ENCODE measurements at regions not wholly inside any gene's neighbourhood (a gene's known extent, or its start where the extent isn't known, plus 50 kb on each side); places are given as distances from the start of the nearest gene placed in this dataset.
"Not testable (repeated sequence)": the region's sequence is repeated elsewhere in the genome, so short reads cannot be mapped to it uniquely, and the experiment has no call there.

DNA sequence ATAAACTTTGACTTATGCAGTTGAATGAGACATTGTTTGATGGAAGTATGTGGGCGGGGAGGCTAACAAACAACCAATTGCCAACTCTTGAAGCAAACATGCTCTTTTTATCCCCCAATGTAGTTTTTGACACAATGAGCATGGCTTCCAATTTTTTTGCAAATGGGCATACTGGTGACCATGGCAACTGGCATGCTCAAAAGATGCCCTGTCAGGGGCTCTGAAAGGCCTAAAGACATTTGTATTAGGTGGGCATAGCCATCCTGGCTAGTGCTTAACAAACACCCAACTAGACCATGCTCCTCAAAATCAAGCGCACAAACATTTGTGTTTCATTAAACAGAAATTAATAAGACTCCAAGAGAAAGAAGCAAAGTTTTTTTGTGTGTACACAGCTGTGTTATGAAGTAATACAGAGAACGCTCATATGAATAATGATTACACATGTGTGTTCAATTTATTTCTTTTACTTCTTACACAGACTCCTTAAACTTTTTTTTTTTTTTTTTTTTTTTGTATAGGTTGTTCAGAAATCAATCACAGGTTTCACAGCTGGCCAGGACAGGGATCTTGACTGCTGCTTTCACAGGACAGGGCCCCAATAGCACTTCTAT is 95.6 kb downstream of the DLEU7 start:
- intact Hi-C loops (cut with DNase I), result no loop called here
- Histone ChIP-seq H3K9me3 (peaks cover 0 to 4% of the 10 kb centered on the region in 2 donors), H3K4me3 (no peak overlapping the region), H3K27me3 (no peaks in the 10 kb centered on the region), H3K27ac (no peak overlapping the region), H3K4me1 (no peaks in the 10 kb centered on the region), H3K36me3 (no peaks in the 10 kb centered on the region)
- no peak for DNase-seq (ENCODE audit: low spot score in 2 of 2)
- TF ChIP-seq, protein P1, sequence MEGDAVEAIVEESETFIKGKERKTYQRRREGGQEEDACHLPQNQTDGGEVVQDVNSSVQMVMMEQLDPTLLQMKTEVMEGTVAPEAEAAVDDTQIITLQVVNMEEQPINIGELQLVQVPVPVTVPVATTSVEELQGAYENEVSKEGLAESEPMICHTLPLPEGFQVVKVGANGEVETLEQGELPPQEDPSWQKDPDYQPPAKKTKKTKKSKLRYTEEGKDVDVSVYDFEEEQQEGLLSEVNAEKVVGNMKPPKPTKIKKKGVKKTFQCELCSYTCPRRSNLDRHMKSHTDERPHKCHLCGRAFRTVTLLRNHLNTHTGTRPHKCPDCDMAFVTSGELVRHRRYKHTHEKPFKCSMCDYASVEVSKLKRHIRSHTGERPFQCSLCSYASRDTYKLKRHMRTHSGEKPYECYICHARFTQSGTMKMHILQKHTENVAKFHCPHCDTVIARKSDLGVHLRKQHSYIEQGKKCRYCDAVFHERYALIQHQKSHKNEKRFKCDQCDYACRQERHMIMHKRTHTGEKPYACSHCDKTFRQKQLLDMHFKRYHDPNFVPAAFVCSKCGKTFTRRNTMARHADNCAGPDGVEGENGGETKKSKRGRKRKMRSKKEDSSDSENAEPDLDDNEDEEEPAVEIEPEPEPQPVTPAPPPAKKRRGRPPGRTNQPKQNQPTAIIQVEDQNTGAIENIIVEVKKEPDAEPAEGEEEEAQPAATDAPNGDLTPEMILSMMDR (IDR thresholded peaks at IDR 0.05), result no peak

DNA sequence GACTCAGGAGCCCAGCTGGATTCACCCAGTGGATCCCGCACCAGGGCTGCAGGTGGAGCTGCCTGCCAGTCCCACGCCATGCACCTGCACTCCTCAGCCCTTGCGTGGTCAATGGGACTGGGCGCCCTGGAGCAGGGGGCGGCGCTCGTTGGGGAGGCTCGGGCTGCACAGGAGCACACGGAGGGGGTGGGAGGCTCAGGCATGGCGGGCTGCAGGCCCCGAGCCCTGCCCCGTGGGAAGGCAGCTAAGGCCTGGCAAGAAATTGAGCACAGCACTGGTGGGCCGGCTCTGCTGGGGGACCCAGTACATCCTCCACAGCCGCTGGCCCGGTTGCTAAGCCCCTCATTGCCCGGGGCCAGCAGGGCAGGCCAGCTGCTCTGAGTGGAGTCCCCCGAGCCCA is 90.3 kb downstream of the DLEU7 start:
- intact Hi-C loops (cut with DNase I); H3K27ac ChIP-seq; H3K4me3 ChIP-seq; H3K9me3 ChIP-seq; H3K36me3 ChIP-seq; DNase-seq (ENCODE audit: low spot score in 2 of 2); H3K27me3 ChIP-seq; H3K4me1 ChIP-seq: not testable (repeated sequence)

DNA sequence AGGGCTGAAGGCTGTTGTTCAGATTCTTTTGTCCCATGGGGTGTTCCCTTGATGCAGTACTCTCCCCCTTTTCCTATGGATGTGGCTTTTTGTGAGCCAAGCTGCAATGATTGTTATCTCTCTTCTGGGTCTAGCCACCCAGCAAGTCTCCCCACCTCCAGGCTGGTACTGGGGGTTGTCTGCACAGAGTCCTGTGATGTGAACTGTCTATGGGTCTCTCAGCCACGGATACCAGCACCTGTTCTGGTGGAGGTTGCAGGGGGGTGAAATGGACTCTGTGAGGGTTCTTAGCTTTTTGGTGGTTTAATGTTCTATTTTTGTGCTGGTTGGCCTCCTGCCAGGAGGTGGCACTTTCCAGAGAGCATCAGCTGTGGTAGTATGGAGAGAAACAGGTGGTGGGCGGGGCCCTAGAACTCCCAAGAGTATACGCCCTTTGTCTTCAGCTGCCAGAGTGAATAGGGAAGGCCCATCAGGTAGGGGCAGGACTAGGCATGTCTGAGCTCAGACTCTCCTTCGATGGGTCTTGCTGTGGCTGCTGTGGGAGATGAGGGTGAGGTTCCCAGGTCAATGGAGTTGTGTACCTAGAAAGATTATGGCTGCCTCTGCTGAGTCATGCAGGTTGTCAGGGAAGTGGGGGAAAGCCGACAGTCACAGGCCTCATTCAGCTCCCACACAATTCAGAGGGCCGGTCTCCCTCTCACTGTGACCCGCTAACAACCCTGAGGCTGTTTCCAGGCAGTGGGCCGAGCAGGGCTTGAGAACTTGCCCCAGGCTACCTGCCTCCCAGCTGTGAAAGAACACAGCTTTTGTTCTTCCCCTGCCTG is 87.4 kb downstream of the DLEU7 start:
- H3K4me3 ChIP-seq; H3K36me3 ChIP-seq; H3K9me3 ChIP-seq; DNase-seq (ENCODE audit: low spot score in 2 of 2); H3K27me3 ChIP-seq; H3K27ac ChIP-seq; H3K4me1 ChIP-seq; intact Hi-C loops (cut with DNase I): not testable (repeated sequence)

DNA sequence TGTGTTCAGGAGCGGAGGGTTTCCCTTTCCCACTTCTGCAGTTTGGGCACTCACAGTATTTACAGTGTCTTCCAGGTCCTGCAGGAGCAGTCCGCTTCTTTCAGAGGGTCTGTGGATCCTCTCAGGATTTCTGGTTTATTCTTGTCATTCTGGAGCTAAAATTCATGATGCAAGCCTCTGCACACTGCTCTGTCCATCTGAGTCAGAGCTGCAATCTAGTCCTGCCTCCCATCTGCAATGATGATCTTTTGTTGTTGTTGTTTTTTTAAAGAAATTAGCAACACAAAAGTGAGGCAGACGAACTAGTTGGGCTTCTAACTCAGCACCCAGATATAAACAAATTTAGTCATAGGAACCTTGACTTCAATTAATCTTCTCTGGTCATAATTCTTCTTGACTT is 86.5 kb downstream of the DLEU7 start:
- H3K4me1 ChIP-seq, result no peaks in the 10 kb centered on the region
- H3K27me3 ChIP-seq, result no peaks in the 10 kb centered on the region
- DNase-seq (ENCODE audit: low spot score in 2 of 2), result no peak
- H3K27ac ChIP-seq, result no peak overlapping the region
- no peaks in the 10 kb centered on the region for H3K9me3 ChIP-seq
- no peak overlapping the region for H3K4me3 ChIP-seq
- intact Hi-C loops (cut with DNase I), result no loop called here
- H3K36me3 ChIP-seq, result no peaks in the 10 kb centered on the region
- TF ChIP-seq, protein P1 (IDR thresholded peaks at IDR 0.05), result no peak

DNA sequence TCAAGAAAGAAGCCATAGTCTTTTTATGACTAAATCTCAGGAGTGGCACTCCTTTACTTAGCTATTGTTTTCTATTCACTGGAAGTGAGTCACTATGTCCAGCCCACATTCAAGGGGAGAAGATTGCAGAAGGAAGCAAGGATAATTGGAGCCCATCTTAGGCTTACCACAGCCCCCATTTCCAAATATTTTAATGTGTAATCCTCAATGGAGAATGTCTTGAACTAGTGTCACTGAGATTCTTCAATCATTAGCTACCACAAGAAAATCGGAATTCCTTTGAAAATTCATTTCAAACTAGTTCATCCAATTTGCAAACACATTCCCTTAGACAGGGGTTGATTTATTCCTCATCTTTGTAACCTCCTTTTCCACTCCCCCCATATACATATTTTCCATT is 84.7 kb downstream of the DLEU7 start:
- H3K36me3 ChIP-seq, result no peaks in the 10 kb centered on the region
- no peak for DNase-seq (ENCODE audit: low spot score in 2 of 2)
- H3K4me3 ChIP-seq, result no peak overlapping the region
- no peak overlapping the region for H3K27ac ChIP-seq
- H3K4me1 ChIP-seq, result no peaks in the 10 kb centered on the region
- H3K9me3 ChIP-seq, result no peaks in the 10 kb centered on the region
- intact Hi-C loops (cut with DNase I), result no loop called here
- TF ChIP-seq, protein P1 (IDR thresholded peaks at IDR 0.05), result no peak
- no peaks in the 10 kb centered on the region for H3K27me3 ChIP-seq

DNA sequence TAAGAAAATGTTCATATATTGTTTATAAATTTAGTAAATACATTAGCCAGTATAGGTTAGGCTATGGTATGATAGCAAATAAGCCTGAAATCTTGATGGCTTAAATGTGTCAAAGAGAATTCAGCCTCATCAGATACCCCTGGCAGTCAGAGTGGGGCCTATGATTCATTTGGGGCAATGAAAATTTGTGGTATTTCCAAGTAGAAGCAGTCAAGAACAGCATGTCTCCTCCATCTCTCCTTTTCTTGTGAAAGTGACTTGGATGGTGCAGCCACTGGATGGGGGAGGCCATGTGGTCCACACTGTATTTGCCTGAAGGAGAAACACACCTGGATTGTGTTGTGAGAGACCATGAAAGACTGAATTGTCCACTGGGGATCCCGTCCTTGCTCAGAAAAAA is 82.7 kb downstream of the DLEU7 start:
- intact Hi-C loops (cut with DNase I), result no loop called here
- TF ChIP-seq, protein P1 (IDR thresholded peaks at IDR 0.05), result no peak
- no peaks in the 10 kb centered on the region for H3K9me3 ChIP-seq
- no peaks in the 10 kb centered on the region for H3K27me3 ChIP-seq
- H3K36me3 ChIP-seq, result no peaks in the 10 kb centered on the region
- DNase-seq (ENCODE audit: low spot score in 2 of 2), result no peak
- no peaks in the 10 kb centered on the region for H3K4me1 ChIP-seq
- H3K27ac ChIP-seq, result no peak overlapping the region
- no peak overlapping the region for H3K4me3 ChIP-seq
